ENCODE measurements at regions not wholly inside any gene's neighbourhood (a gene's known extent, or its start where the extent isn't known, plus 50 kb on each side); places are given as distances from the start of the nearest gene placed in this dataset.
"Not testable (repeated sequence)": the region's sequence is repeated elsewhere in the genome, so short reads cannot be mapped to it uniquely, and the experiment has no call there.

GRCh38 chr12:41656454-41656853 is 468.3 kb downstream of the PDZRN4 start:
- no peak for DNase-seq

GRCh38 chr12:41653386-41654326 is 465.5 kb downstream of the PDZRN4 start:
- no peak for DNase-seq

- no peak for DNase-seq
These were observed 464.9 kb downstream of the PDZRN4 start for GRCh38 chr12:41652981-41653380.

GRCh38 chr12:41645624-41646023 is 457.5 kb downstream of the PDZRN4 start:
- DNase-seq = no peak

GRCh38 chr12:41642808-41643207 is 454.7 kb downstream of the PDZRN4 start:
- not testable (repeated sequence) for DNase-seq

- no peak for DNase-seq
These were observed 448.5 kb downstream of the PDZRN4 start for GRCh38 chr12:41636653-41637052.

- no peak for DNase-seq
These were observed 447.7 kb downstream of the PDZRN4 start for GRCh38 chr12:41635626-41636364.

GRCh38 chr12:41634091-41634490 is 446.0 kb downstream of the PDZRN4 start:
- DNase-seq = no peak

- DNase-seq = no peak
These were observed 441.5 kb downstream of the PDZRN4 start for GRCh38 chr12:41629611-41630010.

GRCh38 chr12:41627476-41627875 is 439.4 kb downstream of the PDZRN4 start:
- no peak for DNase-seq

- no peak for DNase-seq
These were observed 436.5 kb downstream of the PDZRN4 start for GRCh38 chr12:41624571-41624970.

Data from stimulated activated CD4-positive, alpha-beta T cell treated with anti-CD3 and anti-CD28 coated beads, Interleukin-12 subunit alpha, Interleukin-12 subunit beta, amount 100 ng/mL, for 4 hours (primary cell).